ENCODE measurements at regions not wholly inside any gene's neighbourhood (a gene's known extent, or its start where the extent isn't known, plus 50 kb on each side); places are given as distances from the start of the nearest gene placed in this dataset.

DNA sequence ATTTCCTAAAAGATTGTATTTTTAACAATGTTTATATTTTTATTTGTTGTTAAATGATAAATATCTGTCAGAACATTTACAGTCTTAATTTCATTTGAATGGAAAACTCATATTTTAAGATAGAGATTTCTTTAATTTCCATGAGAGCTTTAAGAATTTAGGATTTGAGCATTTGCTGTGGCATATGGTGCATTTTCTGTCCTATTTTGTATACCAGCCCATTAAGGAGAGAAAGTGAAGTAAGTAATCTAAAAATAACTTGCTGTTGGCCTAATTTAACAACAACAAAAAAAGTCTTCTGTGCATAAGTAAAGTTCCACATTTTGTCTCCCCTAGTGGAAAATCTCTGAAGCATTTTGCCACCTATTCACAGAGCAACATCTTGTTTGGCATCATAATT lies 190.9 kb upstream of the PPP1R3A start:
- DNase-seq, result no peak

DNA sequence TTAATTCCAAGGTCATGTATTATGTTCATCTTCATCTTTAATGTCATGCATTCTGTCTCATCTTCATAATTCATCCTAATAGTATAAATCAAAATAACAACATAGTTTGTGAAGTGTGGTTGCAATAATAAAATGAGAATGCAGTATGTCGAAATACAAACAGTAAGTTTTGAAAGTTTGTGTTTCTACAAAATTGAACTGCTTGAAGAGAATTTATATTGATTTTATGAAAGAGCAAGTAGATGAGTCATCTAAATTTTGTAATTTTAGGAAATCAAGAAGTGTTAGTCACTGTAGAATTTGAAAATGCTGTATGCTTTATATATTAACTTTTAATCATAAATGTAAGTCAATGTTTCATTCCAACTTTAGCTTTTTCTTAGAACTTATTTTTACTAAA lies 190.5 kb upstream of the PPP1R3A start:
- DNase-seq, result no peak

- DNase-seq, result no peak
These were observed 189.7 kb upstream of the PPP1R3A start for GRCh38 chr7:114108510-114108909.

DNA sequence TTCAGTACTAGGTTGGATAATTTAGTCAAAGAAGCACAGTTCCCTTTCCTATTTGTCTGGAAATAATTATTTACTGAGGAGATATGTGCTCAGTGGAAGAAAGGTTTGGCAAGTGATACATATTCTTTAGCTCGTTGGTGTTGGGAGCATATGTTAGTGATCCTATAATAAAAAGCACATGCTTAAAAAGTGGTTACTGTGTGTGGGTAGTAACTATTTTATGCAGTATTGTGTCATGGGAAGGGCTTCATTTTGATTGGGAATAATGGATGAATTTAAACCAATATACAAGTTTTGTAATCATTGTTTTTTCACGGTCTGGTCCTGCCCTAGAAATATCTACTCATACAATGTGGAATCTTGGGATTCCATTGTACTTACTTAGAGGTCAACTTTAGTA lies 188.7 kb upstream of the PPP1R3A start:
- DNase-seq, result no peak

- no peak for DNase-seq
These were observed 185.2 kb upstream of the PPP1R3A start for GRCh38 chr7:114104035-114104434.

- DNase-seq, result no peak
These were observed 184.2 kb upstream of the PPP1R3A start for GRCh38 chr7:114102996-114103395.

- no peak for DNase-seq
These were observed 183.3 kb upstream of the PPP1R3A start for GRCh38 chr7:114102131-114102530.

GRCh38 chr7:114100810-114101209 lies 182.0 kb upstream of the PPP1R3A start:
- DNase-seq, result no peak

DNA sequence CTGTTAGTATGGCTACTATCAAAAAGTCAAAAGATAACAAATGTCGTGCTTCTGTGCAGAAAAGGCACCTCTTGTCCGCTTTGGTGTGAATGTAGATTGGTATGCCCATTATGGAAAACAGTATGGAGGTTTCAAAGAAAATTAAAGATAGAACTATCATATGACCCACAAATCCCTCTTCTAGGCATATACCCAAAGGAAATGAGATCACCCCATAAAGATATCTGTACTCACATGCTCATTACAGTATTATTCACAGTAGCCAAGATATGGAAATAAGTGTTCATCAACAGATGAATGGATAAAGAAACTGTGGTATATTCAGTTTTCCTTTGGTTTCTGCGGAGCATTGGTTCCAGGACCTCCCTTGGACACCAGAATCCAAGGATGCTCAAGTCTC lies 180.5 kb upstream of the PPP1R3A start:
- DNase-seq, result no peak

GRCh38 chr7:114095885-114096284 lies 177.1 kb upstream of the PPP1R3A start:
- DNase-seq, result no peak

- no peak for DNase-seq
These were observed 169.7 kb upstream of the PPP1R3A start for GRCh38 chr7:114088470-114088940.

GRCh38 chr7:114087653-114088469 lies 169.1 kb upstream of the PPP1R3A start:
- no peak for DNase-seq

- DNase-seq, result peak in 1 of 14 donors; percentile 4
These were observed 168.3 kb upstream of the PPP1R3A start for GRCh38 chr7:114086914-114087652.

- peak in 1 of 14 donors; percentile 37 for DNase-seq
These were observed 167.7 kb upstream of the PPP1R3A start for GRCh38 chr7:114086537-114086913.

GRCh38 chr7:114085592-114086501 lies 167.0 kb upstream of the PPP1R3A start:
- peak in 10 of 14 donors; percentile 2 to 81 (median 46) for DNase-seq

GRCh38 chr7:114085313-114085591 lies 166.4 kb upstream of the PPP1R3A start:
- no peak for DNase-seq

DNA sequence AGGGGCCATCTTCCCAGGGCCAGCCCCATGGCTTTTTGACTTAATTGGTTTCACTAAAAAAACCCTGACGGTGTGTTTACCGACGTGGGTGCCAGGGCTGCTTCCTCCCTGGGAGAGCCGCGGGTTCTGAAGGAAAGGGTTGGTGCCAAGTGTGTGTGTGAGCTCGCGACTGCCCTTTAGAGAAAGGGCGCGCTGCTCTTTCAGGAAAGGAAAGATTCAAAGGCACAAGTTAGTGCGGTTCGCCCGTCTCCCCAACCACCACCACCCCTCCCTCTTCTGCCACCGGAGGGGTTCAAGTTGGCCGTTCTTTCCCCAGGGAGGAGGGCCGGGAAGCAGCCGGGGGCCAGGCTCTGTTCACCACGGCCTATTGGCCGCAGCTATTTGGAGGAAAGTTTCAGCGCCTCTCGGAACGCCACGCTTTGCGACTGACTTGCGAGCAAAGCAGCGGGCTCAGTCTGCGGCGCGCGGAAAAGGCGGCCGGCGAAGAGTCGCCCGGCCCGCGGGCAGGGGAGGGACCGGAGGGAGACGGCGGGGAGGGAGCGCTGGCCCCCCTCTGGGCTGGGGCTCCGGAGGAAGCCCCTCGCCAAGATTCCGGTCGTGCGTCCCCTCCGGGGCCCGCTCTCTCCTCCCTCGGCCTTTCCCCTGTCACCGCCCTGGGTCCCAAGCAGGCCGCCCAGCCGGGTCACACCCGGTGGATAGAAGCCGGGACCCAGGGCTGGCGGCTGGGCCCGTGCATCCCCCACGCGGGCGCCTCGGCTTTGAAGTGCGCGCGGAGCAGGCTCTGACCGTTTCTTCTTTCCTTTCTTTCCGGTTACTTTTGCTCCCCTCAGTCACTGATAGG lies 165.9 kb upstream of the PPP1R3A start:
- peak in 4 of 14 donors; percentile 2 to 70 (median 23) for DNase-seq

GRCh38 chr7:114084002-114084471 lies 165.2 kb upstream of the PPP1R3A start:
- no peak for DNase-seq

DNA sequence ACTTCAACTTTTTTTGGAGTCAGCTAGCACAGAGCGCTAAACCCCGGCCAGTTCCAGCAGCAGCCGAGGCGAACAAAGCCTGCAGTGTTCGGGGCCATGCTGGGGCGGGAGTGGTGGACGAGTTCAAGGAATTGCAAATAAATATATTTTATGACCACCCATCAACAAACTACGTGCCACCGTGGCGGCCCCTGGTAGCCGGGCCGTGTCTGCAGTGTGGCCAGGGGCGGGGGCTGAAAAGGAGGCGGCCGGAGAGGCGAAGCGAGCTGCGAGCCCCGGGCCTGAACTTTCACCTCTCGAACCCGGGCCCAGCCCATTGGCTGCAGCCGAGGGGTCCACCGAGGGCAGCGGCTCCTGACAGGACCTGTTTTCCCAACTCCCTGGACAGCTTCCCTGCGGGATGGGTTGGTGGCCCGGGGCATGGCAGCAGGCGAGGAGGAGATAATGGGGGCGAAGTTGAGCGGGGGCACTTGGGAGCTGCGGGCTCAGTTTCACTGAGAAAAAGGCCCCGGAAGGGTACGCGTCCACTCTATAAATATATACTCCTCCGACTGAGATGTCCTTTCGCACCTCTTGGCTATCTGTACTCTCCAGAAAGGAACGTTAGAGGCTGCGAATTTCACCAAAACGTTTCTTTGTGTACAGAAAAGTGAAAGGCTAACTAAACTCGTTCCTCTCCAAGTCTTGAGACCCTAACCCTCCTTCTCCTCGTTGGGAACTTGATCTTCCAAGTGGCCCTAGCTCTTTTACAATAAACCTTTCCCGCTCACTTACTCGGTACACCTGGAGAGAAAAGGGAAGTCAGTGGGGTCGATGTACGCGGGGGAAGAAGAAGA lies 164.6 kb upstream of the PPP1R3A start:
- peak in 1 of 14 donors; percentile 27 for DNase-seq

- DNase-seq, result no peak
These were observed 163.9 kb upstream of the PPP1R3A start for GRCh38 chr7:114082642-114083165.
